IMR-90 (cell line): ENCODE measurements at regions not wholly inside any gene's neighbourhood (a gene's known extent, or its start where the extent isn't known, plus 50 kb on each side); places are given as distances from the start of the nearest gene placed in this dataset.

Experiments used
- ATAC-seq: fragments of 200-7000 bp; cut with Tn5 transposase; 2 replicates; pipeline ENCODE4 v1.9.1; 2020; ENCODE audit warnings: low read depth, mild to moderate bottlenecking, moderate library complexity
- BruUV-seq: library from RNA; stranded (reverse); fragments of 400-500 nt; replicated peaks from 2 replicates; lab custom pipeline; 2021; lab: Mats Ljungman, UMichigan
- CTCF ChIA-PET: fragments of 300-600 bp; formaldehyde crosslinking; extraction: SDS; loops from one replicate; lab custom pipeline; 2021; ENCODE audit warnings: antibody characterized with exemption; lab: Yijun Ruan, JAX
- POLR2A ChIA-PET: fragments of 300-600 bp; sonication (Branson Sonifier 250); formaldehyde crosslinking; loops from one replicate; lab custom pipeline; 2022; ENCODE audit warnings: antibody characterized with exemption; ENCODE audit not compliant: unreplicated experiment; lab: Charles Lee
- DNase-seq: peaks from one replicate; pipeline ENCODE4 v3.0.0; 2013
- H2AFZ ChIP-seq: replicated peaks from 2 replicates; pipeline ENCODE3; 2013; ENCODE audit warnings: low read length, mild to moderate bottlenecking; ENCODE audit not compliant: poor library complexity
- H2AK5ac ChIP-seq: 2 replicates; pipeline ENCODE4 v1.6.1; 2013; ENCODE audit warnings: low read depth, low read length, inconsistent platforms
- H2AK9ac ChIP-seq: replicated peaks from 2 replicates; pipeline ENCODE3; 2013; ENCODE audit warnings: mild to moderate bottlenecking, low read depth, low read length, moderate library complexity; ENCODE audit not compliant: poor library complexity
- H2BK120ac ChIP-seq: 2 replicates; pipeline ENCODE4 v1.6.1; 2013; ENCODE audit warnings: low read depth, low read length, inconsistent platforms
- H2BK15ac ChIP-seq: 3 replicates; pipeline ENCODE4 v1.6.1; 2013; ENCODE audit warnings: low read depth, low read length, inconsistent platforms
- H2BK20ac ChIP-seq: 2 replicates; pipeline ENCODE4 v1.6.1; 2013; ENCODE audit warnings: low read depth, mild to moderate bottlenecking, inconsistent platforms, low read length, moderate library complexity
- H2BK5ac ChIP-seq: 2 replicates; pipeline ENCODE4 v1.6.1; 2013; ENCODE audit warnings: mild to moderate bottlenecking, low read depth, low read length, inconsistent platforms; ENCODE audit not compliant: poor library complexity, severe bottlenecking
- H3K14ac ChIP-seq: replicated peaks from 2 replicates; pipeline ENCODE4 v1.6.1; 2013; ENCODE audit warnings: low read depth, low read length, inconsistent platforms
- H3K18ac ChIP-seq: 2 replicates; pipeline ENCODE4 v1.6.1; 2013; ENCODE audit warnings: low read depth, low read length, control low read depth
- H3K23ac ChIP-seq: 2 replicates; pipeline ENCODE4 v1.6.1; 2013; ENCODE audit warnings: low read depth, low read length, inconsistent platforms
- H3K27ac ChIP-seq: 2 replicates; pipeline ENCODE4 v1.5.1; 2013; ENCODE audit warnings: mild to moderate bottlenecking, control low read depth, low read length; ENCODE audit not compliant: insufficient read depth
- H3K27me3 ChIP-seq: 2 replicates; pipeline ENCODE4 v1.6.1; 2013; ENCODE audit warnings: low read length; ENCODE audit not compliant: control insufficient read depth, insufficient read depth
- H3K36me3 ChIP-seq: 2 replicates; pipeline ENCODE4 v1.6.1; 2013; ENCODE audit warnings: low read length, mixed read lengths; ENCODE audit not compliant: control insufficient read depth, insufficient read depth
- H3K4ac ChIP-seq: 2 replicates; pipeline ENCODE4 v1.6.1; 2013; ENCODE audit warnings: low read depth, low read length, inconsistent platforms
- H3K4me1 ChIP-seq: 2 replicates; pipeline ENCODE4 v1.6.1; 2013; ENCODE audit warnings: low read length, mixed read lengths; ENCODE audit not compliant: control insufficient read depth, insufficient read depth
- H3K4me2 ChIP-seq: 2 replicates; pipeline ENCODE4 v1.6.1; 2013; ENCODE audit warnings: low read depth, mild to moderate bottlenecking, control low read depth, low read length, moderate library complexity
- H3K4me3 ChIP-seq: 2 replicates; pipeline ENCODE4 v1.5.1; 2013; ENCODE audit warnings: low read depth, mild to moderate bottlenecking, control low read depth, low read length, moderate library complexity; ENCODE audit not compliant: insufficient read depth
- H3K56ac ChIP-seq: 2 replicates; pipeline ENCODE4 v1.6.1; 2013; ENCODE audit warnings: low read length, inconsistent platforms; ENCODE audit not compliant: insufficient read depth; ENCODE audit errors: extremely low read depth
- H3K79me1 ChIP-seq, 2 experiments: 2 replicates each; pipeline ENCODE4 v1.6.1; 2013; ENCODE audit warnings: low read length in 2 of 2, inconsistent platforms in 1 of 2, low read depth in 1 of 2
- H3K9ac ChIP-seq: 2 replicates; pipeline ENCODE4 v1.6.1; 2013; ENCODE audit warnings: low read depth, low read length, control low read depth
- H3K9me1 ChIP-seq: 2 replicates; pipeline ENCODE4 v1.6.1; 2013; ENCODE audit warnings: low read length, inconsistent platforms; ENCODE audit not compliant: insufficient read depth
- H3K9me3 ChIP-seq: 2 replicates; pipeline ENCODE4 v1.6.1; 2013; ENCODE audit warnings: low read length; ENCODE audit not compliant: control insufficient read depth, insufficient read depth
- H4K20me1 ChIP-seq: 2 replicates; pipeline ENCODE4 v1.6.1; 2013; ENCODE audit warnings: low read length, inconsistent platforms; ENCODE audit not compliant: insufficient read depth
- H4K5ac ChIP-seq: 2 replicates; pipeline ENCODE4 v1.6.1; 2013; ENCODE audit warnings: mild to moderate bottlenecking, low read depth, low read length, control low read depth
- H4K8ac ChIP-seq, 2 experiments: 2 replicates each; pipeline ENCODE4 v1.6.1; 2013; ENCODE audit warnings: low read depth in 2 of 2, low read length in 2 of 2, control low read depth in 1 of 2, inconsistent platforms in 1 of 2
- H4K91ac ChIP-seq: 2 replicates; pipeline ENCODE4 v1.6.1; 2013; ENCODE audit warnings: low read depth, low read length, inconsistent platforms; ENCODE audit not compliant: insufficient read depth
- CEBPB ChIP-seq: IDR thresholded peaks from 2 replicates; pipeline ENCODE4 v1.6.1; 2012; ENCODE audit warnings: low read depth, low read length, improper control_type of control experiment
- FOS ChIP-seq: fragments of 150-350 bp; IDR thresholded peaks from 2 replicates; pipeline ENCODE4 v1.6.1; 2016; ENCODE audit warnings: low read depth, low read length
- NFE2L2 ChIP-seq: fragments of 150-350 bp; IDR thresholded peaks from 2 replicates; pipeline ENCODE4 v1.6.1; 2016; ENCODE audit warnings: low read depth, mild to moderate bottlenecking, low read length
- RCOR1 ChIP-seq: IDR thresholded peaks from 2 replicates; pipeline ENCODE4 v1.6.1; 2012; ENCODE audit warnings: mild to moderate bottlenecking, low read length, improper control_type of control experiment; ENCODE audit not compliant: insufficient replicate concordance
- RFX5 ChIP-seq: IDR thresholded peaks from 2 replicates; pipeline ENCODE4 v1.8.0; 2012; ENCODE audit warnings: low read depth, mild to moderate bottlenecking, low read length, moderate library complexity
- WGBS, 2 experiments: methylation state at CpG; one replicate each; pipeline versions ENCODE4 v1.1.5 to v1.1.7; 2013; ENCODE audit warnings: missing lambda C conversion rate in 2 of 2; ENCODE audit not compliant: insufficient read length in 1 of 2; ENCODE audit errors: extremely low coverage in 2 of 2; 5-methylcytosine and 5-hydroxymethylcytosine counted together
- dilution Hi-C: fragments of 300-500 bp; cut with HindIII; formaldehyde crosslinking; loops from one replicate; pipeline ENCODE4 v1.14.3; 2018; ENCODE audit warnings: low sequenced_read_pairs; ENCODE audit not compliant: unreplicated experiment
- in situ Hi-C: fragments of 300-500 bp; cut with MboI; formaldehyde crosslinking; loops from 3 replicates; pipeline ENCODE4 v1.14.3; 2019; ENCODE audit warnings: low sequenced_read_pairs, inconsistent platforms, mixed read lengths
- intact Hi-C: fragments of 100-400 bp; cut with micrococcal nuclease; formaldehyde crosslinking; loops from 2 replicates; pipeline ENCODE4 v1.10.0; 2022
- TF ChIP-seq, protein P1 (sequence below): fragments of 150-350 bp; IDR thresholded peaks from 2 replicates; pipeline ENCODE4 v1.6.1; 2016; ENCODE audit warnings: low read depth, mild to moderate bottlenecking, low read length, moderate library complexity, borderline replicate concordance

GRCh38 chr16:26334218-26335111 lies 642.7 kb downstream of the HS3ST4 start:
- DNase-seq (no peak), ATAC-seq (no peak)
- H3K4me2 ChIP-seq, result no peak overlapping the region
- H2BK5ac ChIP-seq, result no peak overlapping the region
- no peak overlapping the region for H4K5ac ChIP-seq
- H3K18ac ChIP-seq, result no peak overlapping the region
- H2AFZ ChIP-seq, result no peak overlapping the region
- no peak overlapping the region for H4K91ac ChIP-seq
- intact Hi-C loops (no loop called here), in situ Hi-C loops (no loop called here), dilution Hi-C loops (no loop called here)
- H4K20me1 ChIP-seq, result no peaks in the 10 kb centered on the region
- H3K56ac ChIP-seq, result no peak overlapping the region
- TF ChIP-seq CEBPB, result no peak
- no peak for TF ChIP-seq FOS
- TF ChIP-seq NFE2L2, result no peak
- TF ChIP-seq RFX5, result no peak
- TF ChIP-seq, protein P1, sequence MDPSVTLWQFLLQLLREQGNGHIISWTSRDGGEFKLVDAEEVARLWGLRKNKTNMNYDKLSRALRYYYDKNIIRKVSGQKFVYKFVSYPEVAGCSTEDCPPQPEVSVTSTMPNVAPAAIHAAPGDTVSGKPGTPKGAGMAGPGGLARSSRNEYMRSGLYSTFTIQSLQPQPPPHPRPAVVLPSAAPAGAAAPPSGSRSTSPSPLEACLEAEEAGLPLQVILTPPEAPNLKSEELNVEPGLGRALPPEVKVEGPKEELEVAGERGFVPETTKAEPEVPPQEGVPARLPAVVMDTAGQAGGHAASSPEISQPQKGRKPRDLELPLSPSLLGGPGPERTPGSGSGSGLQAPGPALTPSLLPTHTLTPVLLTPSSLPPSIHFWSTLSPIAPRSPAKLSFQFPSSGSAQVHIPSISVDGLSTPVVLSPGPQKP, result no peak
- TF ChIP-seq RCOR1, result no peak
- CTCF ChIA-PET, result interaction anchor here (0.5 kb wide), 1 partner anchor 1428 kb away, joined by 5 read pairs; no protein-coding TSS in a partner anchor
- BruUV-seq, result no TSS peak
- no peaks in the 10 kb centered on the region for H3K27me3 ChIP-seq
- no peak overlapping the region for H3K27ac ChIP-seq
- no peak overlapping the region for H2AK5ac ChIP-seq
- no peaks in the 10 kb centered on the region for H3K9me1 ChIP-seq
- no peaks in the 10 kb centered on the region for H3K79me1 ChIP-seq
- H4K8ac ChIP-seq, result no peak overlapping the region
- POLR2A ChIA-PET, result no interaction called here
- WGBS, 2 experiments, result 10% methylated on average over 2 of the region's 8 CpGs; no CpG with 5 or more reads in 1 of the 2 experiments
- no peak overlapping the region for H3K4me3 ChIP-seq
- no peak overlapping the region for H3K23ac ChIP-seq
- no peak overlapping the region for H3K14ac ChIP-seq
- H2AK9ac ChIP-seq, result no peak overlapping the region
- no peaks in the 10 kb centered on the region for H3K4me1 ChIP-seq
- no peak overlapping the region for H2BK20ac ChIP-seq
- H2BK15ac ChIP-seq, result no peak overlapping the region
- H3K4ac ChIP-seq, result no peak overlapping the region
- no peak overlapping the region for H2BK120ac ChIP-seq
- no peak overlapping the region for H3K9ac ChIP-seq
- H3K9me3 ChIP-seq, result peaks cover 6% of the 10 kb centered on the region; the same call in 1 of the 2 replicates
- no peaks in the 10 kb centered on the region for H3K36me3 ChIP-seq
